CD14-positive monocyte (primary cell): ENCODE measurements at regions not wholly inside any gene's neighbourhood (a gene's known extent, or its start where the extent isn't known, plus 50 kb on each side); places are given as distances from the start of the nearest gene placed in this dataset.

Source experiments
- DNase-seq, 3 donors: peaks; one replicate each; pipeline ENCODE4 v3.0.0-alpha.2; 2011 to 2022
- H2AFZ ChIP-seq: 2 replicates; pipeline ENCODE4 v1.6.0; 2012; ENCODE audit warnings: mild to moderate bottlenecking, low read depth, low read length, inconsistent platforms; ENCODE audit not compliant: insufficient read depth, poor library complexity, severe bottlenecking
- H3K27ac ChIP-seq, 2 donors: 1 replicate in 1 of 2; 2 replicates in 1 of 2; pipeline ENCODE4 v1.5.1; 2012 to 2013; ENCODE audit warnings: low read length in 2 of 2, control low read depth in 1 of 2, inconsistent platforms in 1 of 2, low read depth in 1 of 2, mild to moderate bottlenecking in 1 of 2
- H3K27me3 ChIP-seq, 2 donors: one replicate each; pipeline versions ENCODE4 v1.6.0 to v1.6.1; 2011 to 2013; ENCODE audit warnings: low read length in 2 of 2; ENCODE audit not compliant: control insufficient read depth in 2 of 2, insufficient read depth in 2 of 2
- H3K36me3 ChIP-seq, 2 donors: replicated peaks in 1 of 2; 1 replicate in 1 of 2; 2 replicates in 1 of 2; pipeline versions ENCODE4 v1.5.1 to v1.6.1; 2012 to 2013; ENCODE audit warnings: low read length in 2 of 2, control low read depth in 1 of 2, inconsistent platforms in 1 of 2, mild to moderate bottlenecking in 1 of 2; ENCODE audit not compliant: insufficient read depth in 2 of 2, control insufficient read depth in 1 of 2
- H3K4me1 ChIP-seq, 2 donors: 1 replicate in 1 of 2; 2 replicates in 1 of 2; pipeline versions ENCODE4 v1.5.1 to v1.6.1; 2012 to 2013; ENCODE audit warnings: low read length in 2 of 2, control low read depth in 1 of 2, inconsistent platforms in 1 of 2, mild to moderate bottlenecking in 1 of 2, moderate library complexity in 1 of 2; ENCODE audit not compliant: insufficient read depth in 2 of 2, control insufficient read depth in 1 of 2
- H3K4me2 ChIP-seq: replicated peaks from 2 replicates; pipeline ENCODE3; 2012; ENCODE audit warnings: low read length, moderate library complexity, mild to moderate bottlenecking; ENCODE audit not compliant: poor library complexity, severe bottlenecking; ENCODE audit errors: extremely low read depth
- H3K4me3 ChIP-seq, 3 experiments: fragments of 200-600 bp in 1 of 3; sonication (generic) in 1 of 3; replicated peaks in 1 of 3; 1 replicate in 2 of 3; 2 replicates in 1 of 3; pipeline ENCODE4 v1.5.1; 2011 to 2013; ENCODE audit warnings: low read length in 3 of 3, mild to moderate bottlenecking in 3 of 3, control low read depth in 2 of 3, low read depth in 2 of 3, inconsistent platforms in 1 of 3, moderate library complexity in 1 of 3
- H3K79me2 ChIP-seq: 2 replicates; pipeline ENCODE4 v1.6.0; 2012; ENCODE audit warnings: mild to moderate bottlenecking, control low read depth, inconsistent platforms, low read length, moderate library complexity; ENCODE audit not compliant: insufficient read depth
- H3K9ac ChIP-seq: 2 replicates; pipeline ENCODE4 v1.6.0; 2017; ENCODE audit warnings: low read length, mild to moderate bottlenecking; ENCODE audit not compliant: insufficient read depth, poor library complexity, severe bottlenecking
- H3K9me3 ChIP-seq, 2 donors: replicated peaks in 1 of 2; 1 replicate in 1 of 2; 2 replicates in 1 of 2; pipeline versions ENCODE4 v1.5.1 to v1.6.1; 2012 to 2013; ENCODE audit warnings: low read length in 2 of 2, control low read depth in 1 of 2; ENCODE audit not compliant: control insufficient read depth in 1 of 2, insufficient read depth in 1 of 2
- H4K20me1 ChIP-seq: 2 replicates; pipeline ENCODE4 v1.6.0; 2012; ENCODE audit warnings: mild to moderate bottlenecking, low read length, control low read depth, moderate library complexity; ENCODE audit not compliant: insufficient read depth
- H3K27ac Mint-ChIP-seq, 7 donors: one replicate each; pipeline ENCODE4 v1.8.0; 2020; ENCODE audit warnings: mild to moderate bottlenecking in 7 of 7, mixed read lengths in 7 of 7, moderate library complexity in 6 of 7, inconsistent platforms in 2 of 7
- H3K27me3 Mint-ChIP-seq, 3 donors: one replicate each; pipeline ENCODE4 v1.8.0; 2021 to 2022; ENCODE audit warnings: low read depth in 3 of 3, mild to moderate bottlenecking in 3 of 3, mixed read lengths in 3 of 3, moderate library complexity in 3 of 3, inconsistent platforms in 1 of 3
- H3K36me3 Mint-ChIP-seq, 2 donors: one replicate each; pipeline ENCODE4 v1.8.0; 2020; ENCODE audit warnings: mixed read lengths in 2 of 2, inconsistent platforms in 1 of 2, mild to moderate bottlenecking in 1 of 2
- H3K4me1 Mint-ChIP-seq: one replicate; pipeline ENCODE4 v1.8.0; 2020; ENCODE audit warnings: mild to moderate bottlenecking, mixed read lengths
- H3K4me3 Mint-ChIP-seq, 2 donors: one replicate each; pipeline ENCODE4 v1.8.0; 2020; ENCODE audit warnings: mild to moderate bottlenecking in 2 of 2, mixed read lengths in 2 of 2, moderate library complexity in 1 of 2
- H3K9me3 Mint-ChIP-seq, 7 donors: one replicate each; pipeline ENCODE4 v1.8.0; 2020 to 2022; ENCODE audit warnings: mixed read lengths in 7 of 7, mild to moderate bottlenecking in 6 of 7, moderate library complexity in 6 of 7, inconsistent platforms in 2 of 7
- CTCF ChIP-seq: fragments of 200-600 bp; IDR thresholded peaks from one replicate; pipeline ENCODE4 v1.8.0; 2022; ENCODE audit warnings: antibody characterized with exemption, mild to moderate bottlenecking
- WGBS: methylation state at CpG from one replicate; pipeline ENCODE4 v1.1.5; 2013; ENCODE audit warnings: missing lambda C conversion rate; ENCODE audit not compliant: insufficient coverage; 5-methylcytosine and 5-hydroxymethylcytosine counted together
- intact Hi-C, 2 donors: fragments of 100-400 bp; cut with micrococcal nuclease; formaldehyde crosslinking; loops; one replicate each; pipeline versions ENCODE4 v1.15.0 to v1.15.1; 2023

- Histone ChIP-seq H3K4me2 (no peak overlapping the region), H3K79me2 (no peaks in the 10 kb centered on the region), H3K4me3 (no peak overlapping the region), H3K27me3 (no peaks in the 10 kb centered on the region), H3K9ac (no peak overlapping the region), H2AFZ (no peak overlapping the region), H3K27ac (no peak overlapping the region), H4K20me1 (no peaks in the 10 kb centered on the region), H3K4me1 (no peaks in the 10 kb centered on the region), H3K36me3 (no peaks in the 10 kb centered on the region), H3K9me3 (no peaks in the 10 kb centered on the region)
- no peak for TF ChIP-seq CTCF
- no peak overlapping the region for H3K27ac Mint-ChIP-seq
- peaks cover 2 to 7% (median 3%) of the 10 kb centered on the region in 7 donors for H3K9me3 Mint-ChIP-seq
- H3K36me3 Mint-ChIP-seq, result no peaks in the 10 kb centered on the region
- H3K27me3 Mint-ChIP-seq, result peaks cover 0 to 2% (median 0%) of the 10 kb centered on the region in 3 donors
- no peak for DNase-seq
- H3K4me3 Mint-ChIP-seq, result no peak overlapping the region
- intact Hi-C loops, result no loop called here
- H3K4me1 Mint-ChIP-seq, result no peaks in the 10 kb centered on the region
- 89% methylated on average over 1 of the region's 2 CpGs for WGBS
Observed at GRCh38 chr4:101655005-101655404, 135.5 kb upstream of the BANK1 start.

- no peaks in the 10 kb centered on the region for H3K4me1 Mint-ChIP-seq
Observed at GRCh38 chr4:101651778-101652177, 138.8 kb upstream of the BANK1 start.

More at GRCh38 chr4:101651778-101652177, 138.8 kb upstream of the BANK1 start:
- WGBS, result 92% methylated on average over 2 of the region's 3 CpGs
- Mint-ChIP-seq H3K27ac (no peak overlapping the region), H3K36me3 (no peaks in the 10 kb centered on the region), H3K9me3 (peaks cover 0 to 8% (median 2%) of the 10 kb centered on the region in 7 donors), H3K27me3 (peaks cover 1 to 2% (median 2%) of the 10 kb centered on the region in 3 donors), H3K4me3 (no peak overlapping the region)
- H3K27me3 ChIP-seq, result no peaks in the 10 kb centered on the region
- no peak for DNase-seq
- no peak overlapping the region for H2AFZ ChIP-seq
- H3K9ac ChIP-seq, result no peak overlapping the region
- H4K20me1 ChIP-seq, result no peaks in the 10 kb centered on the region
- no peak overlapping the region for H3K27ac ChIP-seq
- TF ChIP-seq CTCF, result no peak
- H3K36me3 ChIP-seq, result no peaks in the 10 kb centered on the region
- H3K79me2 ChIP-seq, result no peaks in the 10 kb centered on the region
- H3K4me2 ChIP-seq, result no peak overlapping the region
- intact Hi-C loops, result no loop called here
- H3K4me1 ChIP-seq, result no peaks in the 10 kb centered on the region
- H3K9me3 ChIP-seq, result no peaks in the 10 kb centered on the region
- H3K4me3 ChIP-seq, result no peak overlapping the region
